Esophagus muscularis mucosa (tissue), 4 donors: ENCODE measurements at regions not wholly inside any gene's neighbourhood (a gene's known extent, or its start where the extent isn't known, plus 50 kb on each side); places are given as distances from the start of the nearest gene placed in this dataset.

Experiments used
- DNase-seq: peaks from one replicate; pipeline ENCODE4 v3.0.0-alpha.2; 2017; ENCODE audit errors: extremely low spot score
- H3K27ac ChIP-seq, 4 donors: fragments of 200-600 bp; sonication (generic); replicated peaks in 1 of 4; 1 replicate in 3 of 4; 2 replicates in 1 of 4; pipeline ENCODE4 v1.5.1; 2016 to 2019; ENCODE audit warnings: mild to moderate bottlenecking in 1 of 4
- H3K27me3 ChIP-seq, 4 donors: fragments of 200-600 bp; sonication (generic); one replicate each; pipeline versions ENCODE4 v1.5.1 to v1.6.0; 2016 to 2019
- H3K36me3 ChIP-seq, 4 donors: fragments of 200-600 bp; sonication (generic); one replicate each; pipeline ENCODE4 v1.5.1; 2016 to 2019
- H3K4me1 ChIP-seq, 4 donors: fragments of 200-600 bp; sonication (generic); one replicate each; pipeline ENCODE4 v1.5.1; 2016 to 2019
- H3K4me3 ChIP-seq, 4 donors: fragments of 200-600 bp; sonication (generic); 1 replicate in 2 of 4; 2 replicates in 2 of 4; pipeline ENCODE4 v1.5.1; 2016 to 2019; ENCODE audit warnings: mild to moderate bottlenecking in 4 of 4, moderate library complexity in 1 of 4
- H3K9me3 ChIP-seq, 4 donors: fragments of 200-600 bp; sonication (generic); 1 replicate in 3 of 4; 2 replicates in 1 of 4; pipeline ENCODE4 v1.5.1; 2016 to 2019
- CTCF ChIP-seq, 3 experiments: fragments of 200-600 bp in 2 of 3; fragments of 450-650 bp in 1 of 3; sonication (generic) in 2 of 3; IDR thresholded peaks; one replicate each; pipeline ENCODE4 v1.5.1; 2017 to 2019; ENCODE audit warnings: antibody characterized with exemption in 3 of 3, mild to moderate bottlenecking in 2 of 3, moderate library complexity in 1 of 3
- EP300 ChIP-seq: sonication (generic); formaldehyde crosslinking; IDR thresholded peaks from one replicate; pipeline ENCODE4 v1.6.1; 2017; ENCODE audit warnings: antibody characterized with exemption
- POLR2A ChIP-seq: fragments of 450-650 bp; IDR thresholded peaks from one replicate; pipeline ENCODE4 v1.6.1; 2017; ENCODE audit warnings: antibody characterized with exemption, moderate library complexity, mild to moderate bottlenecking, low read depth
- POLR2AphosphoS5 ChIP-seq, 2 donors: sonication (generic); formaldehyde crosslinking; IDR thresholded peaks; one replicate each; pipeline ENCODE4 v1.6.1; 2017; ENCODE audit warnings: antibody characterized with exemption in 2 of 2
- WGBS: methylation state at CpG from one replicate; pipeline ENCODE4 v1.1.5; 2018; 5-methylcytosine and 5-hydroxymethylcytosine counted together
- intact Hi-C: fragments of 100-400 bp; cut with DNase I; formaldehyde crosslinking; loops from one replicate; pipeline ENCODE4 v1.15.1; 2023

- Histone ChIP-seq H3K9me3 (no peaks in the 10 kb centered on the region), H3K4me3 (no peak overlapping the region), H3K36me3 (no peaks in the 10 kb centered on the region), H3K4me1 (peaks cover 6 to 11% (median 8%) of the 10 kb centered on the region in 4 donors), H3K27ac (no peak overlapping the region), H3K27me3 (no peaks in the 10 kb centered on the region)
- WGBS = 74% methylated on average over 4 of the region's 4 CpGs
- TF ChIP-seq EP300 (no peak), POLR2A (no peak), CTCF (IDR thresholded peaks at IDR 0.05) (no peak), POLR2AphosphoS5 (IDR thresholded peaks at IDR 0.05) (no peak)
- no peak for DNase-seq
- intact Hi-C loops = no loop called here
Observed at GRCh38 chrX:68936126-68936525, 107.3 kb downstream of the EFNB1 start.

DNA sequence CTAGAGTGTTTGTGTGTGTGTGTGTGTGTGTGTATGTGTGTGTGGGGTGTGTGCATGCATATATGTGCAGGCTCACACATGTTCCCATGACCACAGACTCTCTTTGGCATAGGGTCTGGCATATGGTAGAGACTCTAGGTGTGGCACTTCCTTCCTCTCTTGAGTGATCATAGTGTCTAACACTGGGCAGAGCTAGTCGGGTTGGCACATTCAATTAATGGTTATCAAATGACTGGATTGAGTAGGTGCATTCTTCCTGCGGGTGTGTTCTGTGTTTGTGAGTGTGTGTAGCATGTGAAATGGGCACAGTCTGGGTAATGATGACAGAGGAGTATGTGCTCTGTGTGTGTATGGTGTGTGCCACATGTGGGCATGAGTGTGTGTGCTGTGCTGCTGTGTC is 106.5 kb downstream of the EFNB1 start:
- Histone ChIP-seq H3K27ac (no peak overlapping the region), H3K9me3 (no peaks in the 10 kb centered on the region), H3K4me1 (peaks cover 8 to 16% (median 12%) of the 10 kb centered on the region in 4 donors), H3K4me3 (no peak overlapping the region), H3K27me3 (no peaks in the 10 kb centered on the region), H3K36me3 (no peaks in the 10 kb centered on the region)
- intact Hi-C loops = no loop called here
- no peak for DNase-seq
- 67% methylated on average over 1 of the region's 2 CpGs for WGBS
- no peak for TF ChIP-seq CTCF (IDR thresholded peaks at IDR 0.05)
- TF ChIP-seq POLR2AphosphoS5 (IDR thresholded peaks at IDR 0.05) = no peak
- TF ChIP-seq POLR2A = no peak
- TF ChIP-seq EP300 = no peak

DNA sequence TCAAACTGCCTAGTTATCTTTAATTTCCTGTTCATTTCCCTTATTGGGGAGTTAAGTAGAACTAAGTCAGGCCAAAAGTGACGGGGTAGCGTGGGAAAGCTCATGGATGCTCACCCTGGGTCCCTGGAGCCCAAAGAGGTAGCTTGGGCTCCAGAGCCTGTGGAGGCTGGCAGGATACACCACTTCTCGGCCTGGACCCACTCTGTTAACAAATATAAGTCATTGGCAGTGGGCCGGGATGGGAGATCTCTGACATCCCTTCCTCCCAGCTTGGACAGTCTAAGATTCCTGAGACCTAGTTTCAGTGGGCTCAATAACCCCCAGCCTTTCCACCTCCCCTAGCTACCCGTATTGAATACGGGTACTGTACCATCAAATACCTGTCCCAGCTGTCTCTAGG is 106.1 kb downstream of the EFNB1 start:
- H3K27ac ChIP-seq = no peak overlapping the region
- DNase-seq = no peak
- H3K27me3 ChIP-seq = no peaks in the 10 kb centered on the region
- H3K4me1 ChIP-seq = peaks cover 9 to 16% (median 13%) of the 10 kb centered on the region in 4 donors
- 65% methylated on average over 4 of the region's 6 CpGs for WGBS
- no peak for TF ChIP-seq EP300
- TF ChIP-seq CTCF (IDR thresholded peaks at IDR 0.05) = no peak
- no peak for TF ChIP-seq POLR2AphosphoS5 (IDR thresholded peaks at IDR 0.05)
- TF ChIP-seq POLR2A = no peak
- no peak overlapping the region for H3K4me3 ChIP-seq
- no peaks in the 10 kb centered on the region for H3K9me3 ChIP-seq
- H3K36me3 ChIP-seq = no peaks in the 10 kb centered on the region
- intact Hi-C loops = no loop called here

GRCh38 chrX:68934421-68934820 is 105.6 kb downstream of the EFNB1 start:
- WGBS = 40% methylated on average over 2 of the region's 3 CpGs
- no peak overlapping the region for H3K27ac ChIP-seq
- H3K4me3 ChIP-seq = no peak overlapping the region
- H3K27me3 ChIP-seq = no peaks in the 10 kb centered on the region
- TF ChIP-seq POLR2A = no peak
- TF ChIP-seq POLR2AphosphoS5 (IDR thresholded peaks at IDR 0.05) = no peak
- no peak for TF ChIP-seq EP300
- TF ChIP-seq CTCF (IDR thresholded peaks at IDR 0.05) = no peak
- H3K4me1 ChIP-seq = peaks cover 14 to 21% (median 18%) of the 10 kb centered on the region in 4 donors
- intact Hi-C loops = no loop called here
- DNase-seq = no peak
- no peaks in the 10 kb centered on the region for H3K9me3 ChIP-seq
- H3K36me3 ChIP-seq = no peaks in the 10 kb centered on the region

GRCh38 chrX:68932611-68933010 is 103.8 kb downstream of the EFNB1 start:
- Histone ChIP-seq H3K27ac (peak overlapping the region in 1 of 4 donors; percentile 22), H3K4me3 (no peak overlapping the region), H3K36me3 (no peaks in the 10 kb centered on the region), H3K27me3 (no peaks in the 10 kb centered on the region), H3K4me1 (peaks cover 17 to 25% (median 22%) of the 10 kb centered on the region in 4 donors), H3K9me3 (no peaks in the 10 kb centered on the region)
- WGBS = 56% methylated on average over 4 of the region's 4 CpGs
- DNase-seq = no peak
- TF ChIP-seq POLR2A (no peak), POLR2AphosphoS5 (IDR thresholded peaks at IDR 0.05) (no peak), CTCF (IDR thresholded peaks at IDR 0.05) (no peak)
- intact Hi-C loops = no loop called here
